ENCODE measurements at regions not wholly inside any gene's neighbourhood (a gene's known extent, or its start where the extent isn't known, plus 50 kb on each side); places are given as distances from the start of the nearest gene placed in this dataset.

- DNase-seq = no peak
Measured at GRCh38 chr20:59438201-59438600, 137.8 kb downstream of the EDN3 start.

DNA sequence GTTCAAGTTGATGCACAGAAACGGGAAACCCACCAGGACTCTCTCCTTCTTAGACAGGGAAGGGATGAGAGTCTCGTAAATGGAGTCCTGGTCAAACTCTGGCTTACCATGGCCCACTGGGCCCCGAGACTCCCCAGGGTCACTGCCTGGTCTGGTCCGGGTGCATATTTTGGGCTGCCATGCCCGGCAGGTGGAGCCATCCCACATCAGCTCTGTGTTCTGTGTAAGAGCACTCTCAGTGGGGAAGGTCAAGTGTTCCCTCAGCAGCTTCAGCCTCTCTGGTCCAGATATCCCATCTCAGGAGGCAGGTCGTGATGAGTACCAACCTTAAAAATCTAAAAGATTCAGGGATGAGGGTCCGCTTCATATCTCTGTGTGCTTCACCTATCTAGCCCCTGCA, 138.8 kb downstream of the EDN3 start:
- no peak for DNase-seq

- DNase-seq = no peak
Measured at GRCh38 chr20:59441306-59441705, 140.9 kb downstream of the EDN3 start.

- peak; percentile 53 for DNase-seq
Measured at GRCh38 chr20:59441860-59442810, 141.7 kb downstream of the EDN3 start.

DNA sequence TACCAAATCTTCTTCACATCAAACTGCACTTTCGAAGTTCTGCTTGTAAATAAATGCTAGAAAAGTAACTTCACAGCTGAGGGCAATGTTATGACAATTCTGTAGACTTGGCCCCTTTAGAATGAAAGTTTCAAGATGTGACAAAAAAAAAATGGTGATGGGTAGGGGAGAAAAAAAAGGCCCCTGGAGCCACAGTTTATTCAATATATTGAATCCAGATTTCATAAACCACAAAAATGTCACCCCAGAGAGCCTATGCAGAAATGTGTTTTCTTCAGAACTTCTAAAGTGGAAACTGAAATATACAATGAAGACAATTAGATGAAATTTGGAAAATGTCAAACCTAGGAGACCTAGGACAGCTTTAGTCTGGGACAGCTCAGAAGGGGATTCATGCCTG, 143.1 kb downstream of the EDN3 start:
- DNase-seq = no peak

DNA sequence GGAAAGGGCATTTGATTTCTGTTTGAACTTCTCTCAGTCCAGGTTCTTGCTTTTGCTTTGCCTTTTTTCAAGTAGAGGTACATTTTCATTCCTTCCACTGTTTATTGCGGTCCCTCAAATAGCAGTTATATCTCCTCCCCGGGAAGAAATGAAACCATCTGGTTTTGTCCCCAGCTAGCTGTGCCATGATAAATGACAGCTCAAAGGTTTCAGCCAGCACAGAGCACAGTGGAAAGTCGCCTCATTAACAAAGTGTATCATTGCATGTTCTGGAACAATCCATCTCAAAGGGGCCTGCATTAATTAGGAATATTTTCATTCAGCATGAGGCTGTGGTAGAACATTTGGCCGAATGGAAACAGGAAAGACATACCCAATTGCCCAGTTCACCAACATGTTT, 146.0 kb downstream of the EDN3 start:
- DNase-seq = no peak

DNA sequence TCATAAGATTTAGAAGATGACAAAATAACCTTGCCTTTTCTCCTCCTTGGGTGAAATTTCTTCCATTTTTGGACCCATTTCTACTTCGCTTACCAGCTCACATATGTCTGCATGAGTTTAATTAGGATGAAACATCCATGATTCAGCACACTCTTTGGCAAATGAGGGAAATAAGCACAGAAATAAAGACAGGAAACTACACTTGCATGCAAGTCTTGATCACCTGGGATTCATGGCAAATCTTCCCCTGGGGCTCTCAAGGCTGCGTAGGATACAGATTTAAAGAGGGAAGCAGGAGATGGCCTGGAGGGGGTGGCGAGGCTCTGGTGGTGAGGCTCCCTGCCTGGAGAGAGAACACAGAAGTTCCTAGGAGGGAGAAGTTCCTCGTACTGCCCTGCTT, 147.8 kb downstream of the EDN3 start:
- no peak for DNase-seq

DNA sequence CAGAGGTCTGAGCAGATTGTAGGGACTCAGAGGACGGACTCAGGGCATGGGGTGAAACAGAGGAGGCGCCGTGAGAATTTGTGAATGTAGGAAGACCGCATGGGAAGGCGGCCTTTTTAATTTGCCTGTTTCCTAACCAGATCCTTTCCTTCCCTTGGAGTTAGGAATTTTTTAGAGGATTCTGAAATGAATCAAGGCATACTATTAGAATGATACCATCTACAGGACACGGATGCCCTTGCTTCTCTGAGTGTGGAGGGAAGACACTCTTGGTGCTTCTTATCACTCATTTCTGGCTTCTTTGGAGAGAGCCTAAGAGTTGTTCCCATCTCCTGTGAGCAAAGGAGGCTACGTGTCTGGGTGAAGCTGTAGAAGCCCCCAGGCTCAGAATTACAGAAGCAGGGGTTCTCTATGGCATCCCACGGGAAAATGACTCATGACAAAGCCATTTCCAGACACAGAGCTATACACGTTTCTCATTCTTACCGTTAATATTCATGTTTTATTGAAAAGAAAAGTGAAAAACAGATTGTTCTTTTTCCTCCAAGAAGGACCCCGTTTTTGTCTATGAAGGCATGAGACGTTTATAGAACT, 148.5 kb downstream of the EDN3 start:
- DNase-seq = no peak

DNA sequence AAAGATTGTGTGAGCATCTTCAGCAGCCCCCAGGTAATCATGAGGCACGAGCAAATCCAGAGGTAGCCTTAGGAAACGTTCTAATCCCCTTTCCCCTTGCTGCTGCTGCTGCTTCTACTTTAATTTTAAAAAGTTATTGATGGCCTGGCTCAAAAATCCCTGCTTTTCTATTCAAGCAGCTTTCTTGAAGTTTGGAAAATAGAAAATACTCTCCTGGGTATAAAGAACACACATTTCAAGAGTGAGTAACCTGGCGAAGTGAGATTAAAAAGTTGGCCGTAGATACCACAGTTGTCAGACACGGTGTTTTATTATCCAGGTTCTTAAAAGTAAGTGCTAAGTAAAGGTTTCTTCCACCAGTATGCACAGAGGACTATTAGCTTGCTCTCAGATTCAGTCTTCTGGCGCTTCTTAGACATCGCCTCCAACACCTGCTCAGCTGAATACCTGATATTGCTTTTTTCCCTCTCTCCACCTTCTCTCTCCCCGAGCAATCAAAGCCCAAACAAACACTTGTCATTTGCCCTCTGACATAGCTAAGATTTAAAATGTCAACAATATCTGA, 150.7 kb downstream of the EDN3 start:
- no peak for DNase-seq

DNA sequence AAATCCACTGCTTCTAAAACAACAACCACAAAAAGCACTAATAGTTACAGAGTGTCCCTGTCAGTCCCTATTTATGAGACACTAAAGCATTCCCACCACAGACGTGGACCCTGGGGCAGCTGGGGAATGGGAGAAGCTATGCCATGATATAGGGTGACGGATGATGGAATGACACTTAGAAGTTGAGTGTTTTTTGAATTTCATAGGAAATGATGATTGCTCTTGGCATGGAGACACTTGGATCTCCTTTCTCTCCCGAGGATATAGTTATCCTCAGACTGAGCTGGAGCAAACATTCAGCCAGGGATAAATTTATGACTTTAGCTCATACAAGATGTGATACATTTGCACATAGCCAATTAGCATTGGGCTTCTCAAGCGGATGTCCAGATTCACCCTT, 151.2 kb downstream of the EDN3 start:
- no peak for DNase-seq

DNA sequence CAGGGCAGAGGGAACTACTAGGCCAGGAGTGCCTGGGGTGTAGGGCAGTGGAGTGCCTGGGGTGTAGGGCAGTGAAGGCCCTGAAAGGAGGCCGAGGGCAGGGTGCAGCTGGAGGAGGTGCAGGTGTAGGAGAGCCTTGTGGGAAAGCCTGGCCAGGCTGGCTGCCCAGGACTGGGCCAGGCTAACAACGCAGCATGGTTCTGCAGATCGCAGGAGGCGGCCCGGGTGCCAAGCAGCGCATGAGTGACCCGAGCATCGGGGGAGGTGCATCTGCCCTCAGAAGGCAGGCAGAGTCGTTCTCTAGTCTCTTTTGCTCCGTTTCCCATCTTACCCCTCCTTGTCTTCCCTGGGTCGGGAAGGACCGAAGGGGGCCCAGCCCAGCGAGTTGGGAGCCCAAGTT, 151.5 kb upstream of the PHACTR3 start:
- DNase-seq = no peak

GRCh38 chr20:59453759-59454560, 150.4 kb upstream of the PHACTR3 start:
- no peak for DNase-seq

GRCh38 chr20:59455402-59456341, 148.7 kb upstream of the PHACTR3 start:
- DNase-seq = peak; percentile 58

DNA sequence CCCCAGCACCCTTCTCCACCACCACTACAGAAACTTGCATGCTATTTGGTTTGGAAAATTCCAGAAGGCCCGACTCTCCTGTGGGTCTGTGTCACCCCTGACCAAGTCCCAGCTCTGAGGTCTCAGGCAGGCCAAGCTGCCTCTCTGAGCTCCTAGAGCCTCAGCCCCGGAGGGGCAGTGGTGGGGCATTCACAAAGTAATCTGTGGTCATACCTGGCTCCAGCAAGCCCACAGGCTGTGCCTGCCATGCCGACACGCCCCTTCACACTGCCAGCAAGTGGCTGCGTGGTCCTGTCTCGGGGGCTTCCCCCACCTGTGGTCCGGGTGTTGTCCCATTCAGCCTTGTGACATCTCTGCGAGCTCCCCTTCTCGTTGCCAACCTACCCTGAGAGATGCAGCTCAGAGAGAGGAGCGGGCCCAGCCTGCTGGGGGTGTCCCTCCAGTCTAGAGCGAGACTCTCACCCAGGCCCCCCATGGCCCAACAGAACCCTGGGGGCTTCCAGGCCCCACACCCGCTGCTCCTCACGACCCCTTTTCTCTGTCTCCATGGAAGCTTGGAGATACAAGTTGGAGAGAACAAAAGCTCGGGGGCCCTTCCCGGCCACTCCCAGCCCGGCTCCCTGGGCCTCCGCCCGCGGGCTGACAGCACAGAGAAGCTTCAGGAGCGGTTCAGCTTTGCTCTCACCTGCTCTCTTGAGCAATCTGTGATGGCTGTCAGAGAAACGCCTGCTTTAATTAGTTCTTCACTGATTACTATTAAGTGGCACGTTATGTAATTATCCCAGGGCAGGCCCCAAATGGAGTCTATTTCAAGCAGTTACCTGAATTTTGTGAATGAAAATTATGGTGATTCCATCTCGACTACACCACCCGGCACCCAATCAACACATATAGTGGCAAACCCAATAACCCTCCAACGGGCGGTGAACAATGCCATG, 147.7 kb upstream of the PHACTR3 start:
- no peak for DNase-seq

DNA sequence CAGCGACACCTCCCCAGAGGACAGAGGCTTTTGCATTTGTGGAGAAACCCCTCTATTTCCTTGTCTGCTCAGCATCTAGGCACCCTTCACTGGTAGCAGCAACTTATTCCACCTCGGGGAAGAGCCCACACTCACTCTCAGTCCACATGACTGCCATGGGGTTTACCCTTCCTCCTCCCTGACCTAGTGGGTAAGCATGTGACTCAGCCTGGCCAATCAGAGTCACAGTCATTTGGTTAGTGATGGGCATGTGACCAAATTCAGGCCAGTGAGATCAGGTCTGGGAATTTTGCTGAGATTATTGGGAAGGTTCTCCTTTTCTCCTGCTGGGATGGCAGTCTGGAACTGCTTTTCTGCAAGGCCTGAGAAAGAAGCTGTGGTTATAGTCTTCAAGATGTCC, 145.7 kb upstream of the PHACTR3 start:
- no peak for DNase-seq

- DNase-seq = no peak
Measured at GRCh38 chr20:59459586-59459985, 144.8 kb upstream of the PHACTR3 start.

- DNase-seq = no peak
Measured at GRCh38 chr20:59460352-59460751, 144.0 kb upstream of the PHACTR3 start.

- DNase-seq = no peak
Measured at GRCh38 chr20:59461526-59461925, 142.8 kb upstream of the PHACTR3 start.

- DNase-seq = no peak
Measured at GRCh38 chr20:59462249-59462648, 142.1 kb upstream of the PHACTR3 start.

DNA sequence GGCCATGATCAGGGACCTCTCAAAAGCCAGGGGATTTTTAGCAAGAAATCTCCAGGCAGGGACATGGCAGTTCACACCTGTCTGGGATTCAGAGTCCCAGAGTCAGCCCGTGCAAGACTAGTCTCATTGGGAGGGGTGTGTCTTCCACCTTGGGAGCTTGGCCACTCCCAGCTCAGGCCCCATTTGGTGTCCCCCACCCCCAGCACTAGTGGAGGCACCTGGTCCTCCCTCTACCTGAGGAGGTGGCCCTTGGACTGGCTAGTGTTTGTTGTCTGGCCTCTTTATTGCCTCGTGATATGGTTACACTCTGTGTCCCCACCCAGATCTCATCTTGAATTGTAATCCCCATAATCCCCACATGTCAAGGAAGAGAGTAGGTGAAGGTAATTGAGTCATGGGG, 140.8 kb upstream of the PHACTR3 start:
- peak; percentile 63 for DNase-seq
